Chondrocyte (in vitro differentiated cells): ENCODE measurements at regions not wholly inside any gene's neighbourhood (a gene's known extent, or its start where the extent isn't known, plus 50 kb on each side); places are given as distances from the start of the nearest gene placed in this dataset.

Source experiments
- DNase-seq: peaks from one replicate; pipeline ENCODE4 v3.0.0; 2021; ENCODE audit warnings: mixed read lengths, low spot score
- H3K27ac Mint-ChIP-seq: one replicate; pipeline ENCODE4 v1.8.0; 2021; ENCODE audit warnings: mild to moderate bottlenecking, moderate library complexity, mixed read lengths; ENCODE audit not compliant: unreplicated experiment
- H3K27me3 Mint-ChIP-seq: 2 replicates; pipeline ENCODE4 v1.8.0; 2021; ENCODE audit warnings: low read depth, mixed read lengths
- H3K36me3 Mint-ChIP-seq: 2 replicates; pipeline ENCODE4 v1.8.0; 2021; ENCODE audit warnings: low read depth, mixed read lengths
- H3K4me1 Mint-ChIP-seq: 2 replicates; pipeline ENCODE4 v1.8.0; 2021; ENCODE audit warnings: low read depth, mild to moderate bottlenecking, mixed read lengths
- H3K4me3 Mint-ChIP-seq: one replicate; pipeline ENCODE4 v1.8.0; 2021; ENCODE audit warnings: mild to moderate bottlenecking, moderate library complexity, mixed read lengths; ENCODE audit not compliant: unreplicated experiment
- H3K9me3 Mint-ChIP-seq: 2 replicates; pipeline ENCODE4 v1.8.0; 2021; ENCODE audit warnings: low read depth, mixed read lengths
- TF ChIP-seq, protein P1 (sequence below): fragments of 200-600 bp; sonication (generic); IDR thresholded peaks from 2 replicates; pipeline ENCODE4 v1.5.0; 2021; ENCODE audit warnings: antibody characterized with exemption, mild to moderate bottlenecking, moderate library complexity

DNA sequence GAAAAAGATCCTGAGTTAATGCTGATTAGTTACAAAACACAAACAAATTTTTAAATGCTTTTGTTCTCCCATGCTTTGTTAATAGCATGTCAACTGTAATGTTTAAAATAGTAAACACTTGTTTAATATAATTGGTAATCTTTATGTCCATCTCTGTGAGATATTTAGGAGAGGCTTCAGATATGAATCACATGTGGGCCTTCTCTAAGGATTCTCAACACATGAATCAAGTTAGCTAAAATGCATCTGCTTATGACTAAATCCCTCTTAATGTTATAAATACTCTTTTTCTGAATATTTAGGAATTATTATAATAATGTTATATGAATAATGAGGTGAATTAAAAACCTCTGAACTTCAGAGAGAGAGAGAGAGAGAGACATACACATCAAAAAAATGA lies 345.9 kb upstream of the MANEA start:
- TF ChIP-seq, protein P1, sequence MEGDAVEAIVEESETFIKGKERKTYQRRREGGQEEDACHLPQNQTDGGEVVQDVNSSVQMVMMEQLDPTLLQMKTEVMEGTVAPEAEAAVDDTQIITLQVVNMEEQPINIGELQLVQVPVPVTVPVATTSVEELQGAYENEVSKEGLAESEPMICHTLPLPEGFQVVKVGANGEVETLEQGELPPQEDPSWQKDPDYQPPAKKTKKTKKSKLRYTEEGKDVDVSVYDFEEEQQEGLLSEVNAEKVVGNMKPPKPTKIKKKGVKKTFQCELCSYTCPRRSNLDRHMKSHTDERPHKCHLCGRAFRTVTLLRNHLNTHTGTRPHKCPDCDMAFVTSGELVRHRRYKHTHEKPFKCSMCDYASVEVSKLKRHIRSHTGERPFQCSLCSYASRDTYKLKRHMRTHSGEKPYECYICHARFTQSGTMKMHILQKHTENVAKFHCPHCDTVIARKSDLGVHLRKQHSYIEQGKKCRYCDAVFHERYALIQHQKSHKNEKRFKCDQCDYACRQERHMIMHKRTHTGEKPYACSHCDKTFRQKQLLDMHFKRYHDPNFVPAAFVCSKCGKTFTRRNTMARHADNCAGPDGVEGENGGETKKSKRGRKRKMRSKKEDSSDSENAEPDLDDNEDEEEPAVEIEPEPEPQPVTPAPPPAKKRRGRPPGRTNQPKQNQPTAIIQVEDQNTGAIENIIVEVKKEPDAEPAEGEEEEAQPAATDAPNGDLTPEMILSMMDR, result no peak
- Mint-ChIP-seq H3K27ac (no peak overlapping the region), H3K4me3 (no peak overlapping the region), H3K27me3 (peaks cover 4% of the 10 kb centered on the region), H3K9me3 (no peaks in the 10 kb centered on the region), H3K4me1 (no peaks in the 10 kb centered on the region), H3K36me3 (no peaks in the 10 kb centered on the region)
- DNase-seq, result no peak

DNA sequence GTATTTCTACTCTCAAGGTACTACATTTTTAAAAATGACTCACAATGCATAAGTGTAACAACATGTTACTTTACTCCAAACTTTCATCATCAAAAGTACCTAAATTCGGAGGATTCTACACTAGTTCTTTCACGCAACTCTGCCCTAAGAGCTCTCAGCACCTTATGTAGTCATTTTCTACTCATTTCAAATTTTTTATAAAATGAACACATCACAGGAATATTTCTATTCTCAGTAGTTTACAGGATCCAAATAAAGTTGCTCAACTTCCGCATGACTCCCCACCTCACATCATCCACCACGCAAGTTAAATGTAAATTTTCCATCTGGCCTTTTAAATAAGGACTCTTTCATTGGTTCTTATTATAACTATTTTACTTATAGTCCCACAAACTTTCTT lies 344.9 kb upstream of the MANEA start:
- H3K4me1 Mint-ChIP-seq, result no peaks in the 10 kb centered on the region
- no peak overlapping the region for H3K27ac Mint-ChIP-seq
- no peaks in the 10 kb centered on the region for H3K9me3 Mint-ChIP-seq
- no peak overlapping the region for H3K4me3 Mint-ChIP-seq
- TF ChIP-seq, protein P1, result no peak
- DNase-seq, result no peak
- peaks cover 5% of the 10 kb centered on the region for H3K27me3 Mint-ChIP-seq
- no peaks in the 10 kb centered on the region for H3K36me3 Mint-ChIP-seq

DNA sequence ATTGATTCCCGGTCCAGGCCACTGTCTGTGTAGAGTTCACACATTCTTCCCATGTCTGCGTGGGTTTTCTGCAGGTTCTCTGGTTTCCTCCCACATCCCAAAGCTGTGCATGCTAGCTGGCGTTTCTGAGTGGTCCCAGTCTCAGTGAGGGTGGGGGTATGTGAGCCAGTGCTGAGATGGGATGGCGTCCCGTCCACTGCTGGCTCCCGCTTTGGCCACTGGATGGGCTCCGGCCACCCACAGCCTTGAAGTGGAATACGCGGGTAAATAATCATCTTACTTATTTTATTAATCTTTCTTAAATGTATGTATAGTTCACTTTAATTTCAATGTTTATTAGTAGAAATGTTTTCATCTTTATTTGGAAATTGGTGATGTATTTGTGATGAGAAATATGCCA lies 343.5 kb upstream of the MANEA start:
- Mint-ChIP-seq H3K27ac (no peak overlapping the region), H3K36me3 (no peaks in the 10 kb centered on the region), H3K4me1 (no peaks in the 10 kb centered on the region), H3K9me3 (no peaks in the 10 kb centered on the region), H3K4me3 (no peak overlapping the region), H3K27me3 (peaks cover 7% of the 10 kb centered on the region)
- no peak for DNase-seq
- TF ChIP-seq, protein P1, result no peak

DNA sequence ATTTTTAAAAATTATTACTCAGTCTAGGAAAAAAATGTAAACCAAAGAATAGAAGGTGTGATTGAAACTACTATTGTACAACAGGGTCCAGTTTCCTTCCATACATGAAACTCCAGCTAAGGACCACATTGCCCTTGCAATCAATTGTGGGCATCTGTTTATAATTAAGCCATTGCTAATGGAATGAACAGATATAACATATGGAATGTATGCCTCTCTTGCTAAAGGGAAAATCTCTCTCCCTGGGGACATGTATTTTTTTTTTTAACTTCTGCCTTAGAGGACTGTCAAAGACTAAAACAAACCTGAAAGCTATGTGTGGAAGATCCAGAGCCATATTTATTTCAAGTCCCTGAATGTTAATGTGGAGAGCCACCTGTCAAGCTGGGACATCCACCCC lies 336.8 kb upstream of the MANEA start:
- H3K27ac Mint-ChIP-seq, result no peak overlapping the region
- H3K4me1 Mint-ChIP-seq, result no peaks in the 10 kb centered on the region
- H3K4me3 Mint-ChIP-seq, result no peak overlapping the region
- DNase-seq, result no peak
- H3K36me3 Mint-ChIP-seq, result no peaks in the 10 kb centered on the region
- TF ChIP-seq, protein P1, result no peak
- peaks cover 8% of the 10 kb centered on the region for H3K27me3 Mint-ChIP-seq
- H3K9me3 Mint-ChIP-seq, result no peaks in the 10 kb centered on the region

DNA sequence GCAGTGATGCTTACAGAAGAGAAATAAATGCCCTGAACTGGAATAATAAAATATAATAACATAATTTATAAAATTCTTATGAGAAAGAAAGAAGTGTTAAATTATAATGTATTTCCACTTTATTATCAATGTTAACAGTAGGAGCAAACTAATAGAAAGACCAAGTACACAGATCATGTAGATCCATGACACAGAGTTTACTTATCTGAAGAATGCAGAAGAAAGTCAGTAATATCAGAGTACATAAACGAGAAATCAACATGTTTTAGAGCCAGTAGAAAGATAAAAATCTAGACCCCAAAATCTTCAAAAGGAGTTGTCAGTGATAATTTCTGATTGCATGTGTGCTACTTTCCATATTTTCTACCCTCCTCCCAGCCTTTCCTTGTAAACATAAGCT lies 334.8 kb upstream of the MANEA start:
- DNase-seq, result no peak
- H3K9me3 Mint-ChIP-seq, result no peaks in the 10 kb centered on the region
- H3K27ac Mint-ChIP-seq, result no peak overlapping the region
- H3K36me3 Mint-ChIP-seq, result no peaks in the 10 kb centered on the region
- H3K4me3 Mint-ChIP-seq, result no peak overlapping the region
- peaks cover 4% of the 10 kb centered on the region for H3K27me3 Mint-ChIP-seq
- no peaks in the 10 kb centered on the region for H3K4me1 Mint-ChIP-seq
- TF ChIP-seq, protein P1, result no peak
